Thyroid gland (tissue), 4 donors: ENCODE measurements at regions not wholly inside any gene's neighbourhood (a gene's known extent, or its start where the extent isn't known, plus 50 kb on each side); places are given as distances from the start of the nearest gene placed in this dataset.

Experiments
- DNase-seq, 2 donors: peaks; one replicate each; pipeline ENCODE4 v3.0.0-alpha.2; 2019
- H3K27ac ChIP-seq, 3 donors: fragments of 200-600 bp; sonication (generic); 1 replicate in 2 of 3; 2 replicates in 1 of 3; pipeline ENCODE4 v1.5.1; 2016 to 2019; ENCODE audit warnings: mild to moderate bottlenecking in 1 of 3, moderate library complexity in 1 of 3
- H3K27me3 ChIP-seq: fragments of 200-600 bp; sonication (generic); one replicate; pipeline ENCODE4 v1.5.1; 2019
- H3K36me3 ChIP-seq, 2 donors: fragments of 200-600 bp; sonication (generic); one replicate each; pipeline ENCODE4 v1.5.1; 2016 to 2019
- H3K4me1 ChIP-seq, 2 donors: fragments of 200-600 bp; sonication (generic); one replicate each; pipeline ENCODE4 v1.5.1; 2017 to 2019
- H3K4me3 ChIP-seq, 3 donors: fragments of 200-600 bp; sonication (generic); replicated peaks in 1 of 3; 1 replicate in 2 of 3; 2 replicates in 1 of 3; pipeline ENCODE4 v1.5.1; 2016; ENCODE audit warnings: mild to moderate bottlenecking in 1 of 3
- H3K9me3 ChIP-seq: fragments of 200-600 bp; sonication (generic); one replicate; pipeline ENCODE4 v1.5.1; 2017
- CTCF ChIP-seq, 6 experiments: fragments of 200-600 bp in 3 of 6; fragments of 450-650 bp in 3 of 6; sonication (generic) in 3 of 6; IDR thresholded peaks; one replicate each; pipeline ENCODE4 v1.5.1; 2016 to 2019; ENCODE audit warnings: antibody characterized with exemption in 6 of 6, mild to moderate bottlenecking in 2 of 6, inconsistent platforms in 1 of 6, moderate library complexity in 1 of 6
- POLR2A ChIP-seq, 2 donors: fragments of 450-650 bp; IDR thresholded peaks; one replicate each; pipeline ENCODE4 v1.6.1; 2017; ENCODE audit warnings: antibody characterized with exemption in 2 of 2, mild to moderate bottlenecking in 2 of 2, moderate library complexity in 1 of 2
- WGBS, 2 donors: methylation state at CpG; one replicate each; pipeline ENCODE4 v1.1.5; 2017; 5-methylcytosine and 5-hydroxymethylcytosine counted together
- intact Hi-C: fragments of 100-400 bp; cut with DNase I; formaldehyde crosslinking; loops from one replicate; pipeline ENCODE4 v1.15.1; 2023

- no peaks in the 10 kb centered on the region for H3K9me3 ChIP-seq
- TF ChIP-seq CTCF (IDR thresholded peaks at IDR 0.05) (no peak), POLR2A (IDR thresholded peaks at IDR 0.05) (no peak)
- no peaks in the 10 kb centered on the region for H3K27me3 ChIP-seq
- no peak overlapping the region for H3K4me3 ChIP-seq
- no peak overlapping the region for H3K27ac ChIP-seq
- intact Hi-C loops: no loop called here
- WGBS, 2 donors: 83 to 91% methylated on average over 1 of the region's 1 CpG
- no peaks in the 10 kb centered on the region for H3K36me3 ChIP-seq
- H3K4me1 ChIP-seq: no peaks in the 10 kb centered on the region
- no peak for DNase-seq
Measured at GRCh38 chr4:31411565-31411964, 691.4 kb downstream of the PCDH7 start.

GRCh38 chr4:31415629-31416028 lies 695.5 kb downstream of the PCDH7 start:
- Histone ChIP-seq H3K4me3 (no peak overlapping the region), H3K9me3 (no peaks in the 10 kb centered on the region), H3K27ac (no peak overlapping the region), H3K36me3 (no peaks in the 10 kb centered on the region), H3K4me1 (no peaks in the 10 kb centered on the region), H3K27me3 (no peaks in the 10 kb centered on the region)
- 84 to 92% methylated on average over 3 of the region's 3 CpGs for WGBS, 2 donors
- no peak for DNase-seq
- TF ChIP-seq POLR2A (IDR thresholded peaks at IDR 0.05): no peak
- no peak for TF ChIP-seq CTCF (IDR thresholded peaks at IDR 0.05)
- intact Hi-C loops: no loop called here

DNA sequence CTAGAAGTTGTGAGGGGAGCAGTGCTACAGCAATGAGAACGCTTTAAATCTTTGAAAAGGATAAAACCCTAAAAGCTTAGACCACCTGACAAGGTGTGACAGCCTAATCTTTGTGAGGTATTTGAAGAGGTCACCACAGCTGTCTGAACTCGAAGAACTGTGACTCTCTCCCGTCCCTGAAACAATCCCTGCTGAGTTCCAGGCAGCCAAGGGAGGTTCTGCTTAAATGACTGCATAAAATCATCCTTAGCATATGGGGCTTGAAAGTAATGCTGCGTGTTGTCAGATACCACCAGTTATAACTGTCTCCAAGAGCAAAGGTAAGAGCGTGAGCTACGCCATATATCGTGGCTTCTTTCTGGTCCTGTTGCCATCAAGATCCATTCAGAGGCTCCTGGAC lies 696.3 kb downstream of the PCDH7 start:
- intact Hi-C loops: no loop called here
- H3K27ac ChIP-seq: no peak overlapping the region
- H3K36me3 ChIP-seq: no peaks in the 10 kb centered on the region
- H3K9me3 ChIP-seq: no peaks in the 10 kb centered on the region
- 79 to 80% methylated on average over 7 of the region's 7 CpGs for WGBS, 2 donors
- no peak overlapping the region for H3K4me3 ChIP-seq
- no peak for DNase-seq
- TF ChIP-seq CTCF (IDR thresholded peaks at IDR 0.05) (no peak), POLR2A (IDR thresholded peaks at IDR 0.05) (no peak)
- no peaks in the 10 kb centered on the region for H3K4me1 ChIP-seq
- H3K27me3 ChIP-seq: no peaks in the 10 kb centered on the region

- 48 to 53% methylated on average over 3 of the region's 3 CpGs for WGBS, 2 donors
- no peak for DNase-seq
- Histone ChIP-seq H3K36me3 (no peaks in the 10 kb centered on the region), H3K4me3 (no peak overlapping the region), H3K27ac (no peak overlapping the region), H3K4me1 (no peaks in the 10 kb centered on the region), H3K9me3 (no peaks in the 10 kb centered on the region), H3K27me3 (no peaks in the 10 kb centered on the region)
- intact Hi-C loops: no loop called here
- TF ChIP-seq POLR2A (IDR thresholded peaks at IDR 0.05) (no peak), CTCF (IDR thresholded peaks at IDR 0.05) (no peak)
Measured at GRCh38 chr4:31417040-31417439, 696.9 kb downstream of the PCDH7 start.

GRCh38 chr4:31422006-31422405 lies 701.8 kb downstream of the PCDH7 start:
- Histone ChIP-seq H3K4me3 (no peak overlapping the region), H3K9me3 (no peaks in the 10 kb centered on the region), H3K36me3 (no peaks in the 10 kb centered on the region), H3K27me3 (no peaks in the 10 kb centered on the region), H3K27ac (no peak overlapping the region), H3K4me1 (no peaks in the 10 kb centered on the region)
- intact Hi-C loops: no loop called here
- WGBS, 2 donors: 92% methylated on average over 2 of the region's 2 CpGs
- no peak for DNase-seq
- TF ChIP-seq POLR2A (IDR thresholded peaks at IDR 0.05) (no peak), CTCF (IDR thresholded peaks at IDR 0.05) (no peak)
